RWPE1 (cell line): ENCODE measurements at regions not wholly inside any gene's neighbourhood (a gene's known extent, or its start where the extent isn't known, plus 50 kb on each side); places are given as distances from the start of the nearest gene placed in this dataset.

Experiments used
- CTCF ChIA-PET: fragments of 350-600 bp; sonication (Branson Sonifier 250); formaldehyde crosslinking; extraction: SDS; loops from one replicate; lab custom pipeline; 2021; lab: Yijun Ruan, JAX
- POLR2A ChIA-PET: fragments of 400-600 bp; formaldehyde crosslinking; extraction: SDS; loops from one replicate; lab custom pipeline; 2020; ENCODE audit warnings: antibody characterized with exemption; ENCODE audit not compliant: low non-redundant PET; lab: Yijun Ruan, JAX
- DNase-seq: peaks from one replicate; pipeline ENCODE4 v3.0.0; 2012; ENCODE audit warnings: low spot score
- H3K27ac ChIP-seq: fragments of 450-650 bp; 2 replicates; pipeline ENCODE4 v1.5.1; 2017
- TF ChIP-seq, protein P1 (sequence below): fragments of 450-650 bp; conservative IDR thresholded peaks from 2 replicates; pipeline ENCODE4 v1.5.1; 2017; ENCODE audit warnings: low read depth, mild to moderate bottlenecking

- ChIA-PET CTCF (no interaction called here), POLR2A (no interaction called here)
- TF ChIP-seq, protein P1, sequence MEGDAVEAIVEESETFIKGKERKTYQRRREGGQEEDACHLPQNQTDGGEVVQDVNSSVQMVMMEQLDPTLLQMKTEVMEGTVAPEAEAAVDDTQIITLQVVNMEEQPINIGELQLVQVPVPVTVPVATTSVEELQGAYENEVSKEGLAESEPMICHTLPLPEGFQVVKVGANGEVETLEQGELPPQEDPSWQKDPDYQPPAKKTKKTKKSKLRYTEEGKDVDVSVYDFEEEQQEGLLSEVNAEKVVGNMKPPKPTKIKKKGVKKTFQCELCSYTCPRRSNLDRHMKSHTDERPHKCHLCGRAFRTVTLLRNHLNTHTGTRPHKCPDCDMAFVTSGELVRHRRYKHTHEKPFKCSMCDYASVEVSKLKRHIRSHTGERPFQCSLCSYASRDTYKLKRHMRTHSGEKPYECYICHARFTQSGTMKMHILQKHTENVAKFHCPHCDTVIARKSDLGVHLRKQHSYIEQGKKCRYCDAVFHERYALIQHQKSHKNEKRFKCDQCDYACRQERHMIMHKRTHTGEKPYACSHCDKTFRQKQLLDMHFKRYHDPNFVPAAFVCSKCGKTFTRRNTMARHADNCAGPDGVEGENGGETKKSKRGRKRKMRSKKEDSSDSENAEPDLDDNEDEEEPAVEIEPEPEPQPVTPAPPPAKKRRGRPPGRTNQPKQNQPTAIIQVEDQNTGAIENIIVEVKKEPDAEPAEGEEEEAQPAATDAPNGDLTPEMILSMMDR, result no peak
- no peak overlapping the region for H3K27ac ChIP-seq
- no peak for DNase-seq
Measured at GRCh38 chr5:176186107-176186506, 52.1 kb upstream of the SIMC1 start.

DNA sequence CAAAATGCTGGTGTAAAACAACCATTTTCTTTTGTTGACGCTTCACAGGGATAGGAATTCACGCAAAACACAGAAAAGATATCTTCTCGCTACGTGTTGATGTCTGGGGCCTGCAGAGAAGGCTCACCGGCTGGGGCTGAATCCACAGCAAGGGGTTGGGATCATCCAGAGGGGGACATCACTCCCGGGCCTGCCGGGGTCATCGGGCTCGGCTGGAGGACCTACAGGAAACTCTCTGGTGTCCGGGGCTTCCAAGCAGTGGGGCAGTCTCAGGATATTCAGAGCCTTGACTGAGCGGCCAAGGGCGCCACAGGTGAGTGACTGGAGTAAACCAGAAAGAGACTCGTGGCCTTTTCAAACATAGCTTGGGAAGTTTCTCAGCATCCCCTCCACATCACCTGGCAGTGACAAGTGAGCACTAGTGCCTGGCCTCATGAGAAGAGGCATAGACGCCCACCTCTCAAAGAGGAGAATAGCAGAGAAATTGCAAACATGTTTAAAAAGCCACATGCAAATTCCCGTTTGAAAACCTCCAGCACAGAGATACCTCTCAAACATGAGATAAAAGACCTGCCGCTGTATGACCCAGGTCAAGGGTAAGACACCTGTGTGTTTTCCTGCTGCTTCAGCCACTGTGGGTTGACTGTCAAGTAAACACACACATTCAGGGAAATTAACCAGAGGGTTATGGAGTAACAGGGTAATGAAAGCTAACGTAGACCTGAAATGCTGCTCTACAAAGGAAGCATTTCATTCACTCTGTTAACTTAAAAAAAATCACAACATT, 50.8 kb upstream of the SIMC1 start:
- POLR2A ChIA-PET, result no interaction called here
- CTCF ChIA-PET, result interaction anchor here (0.6 to 0.7 kb wide), 2 partner anchors 33 to 34 kb away, joined by 3 to 6 read pairs; no protein-coding TSS in a partner anchor

GRCh38 chr5:176188085-176188484, 50.1 kb upstream of the SIMC1 start:
- TF ChIP-seq, protein P1, result no peak
- no peak overlapping the region for H3K27ac ChIP-seq
- POLR2A ChIA-PET, result no interaction called here
- no peak for DNase-seq
- CTCF ChIA-PET, result no interaction called here

More for the DNA sequence above, 50.8 kb upstream of the SIMC1 start:
- H3K27ac ChIP-seq, result no peak overlapping the region
- TF ChIP-seq, protein P1, result no peak
- DNase-seq, result no peak
